ENCODE measurements at regions not wholly inside any gene's neighbourhood (a gene's known extent, or its start where the extent isn't known, plus 50 kb on each side); places are given as distances from the start of the nearest gene placed in this dataset.

GRCh38 chr22:45094825-45095224, 68.9 kb upstream of the NUP50 start:
- DNase-seq (ENCODE audit: low read depth in 2 of 2) = no peak

DNA sequence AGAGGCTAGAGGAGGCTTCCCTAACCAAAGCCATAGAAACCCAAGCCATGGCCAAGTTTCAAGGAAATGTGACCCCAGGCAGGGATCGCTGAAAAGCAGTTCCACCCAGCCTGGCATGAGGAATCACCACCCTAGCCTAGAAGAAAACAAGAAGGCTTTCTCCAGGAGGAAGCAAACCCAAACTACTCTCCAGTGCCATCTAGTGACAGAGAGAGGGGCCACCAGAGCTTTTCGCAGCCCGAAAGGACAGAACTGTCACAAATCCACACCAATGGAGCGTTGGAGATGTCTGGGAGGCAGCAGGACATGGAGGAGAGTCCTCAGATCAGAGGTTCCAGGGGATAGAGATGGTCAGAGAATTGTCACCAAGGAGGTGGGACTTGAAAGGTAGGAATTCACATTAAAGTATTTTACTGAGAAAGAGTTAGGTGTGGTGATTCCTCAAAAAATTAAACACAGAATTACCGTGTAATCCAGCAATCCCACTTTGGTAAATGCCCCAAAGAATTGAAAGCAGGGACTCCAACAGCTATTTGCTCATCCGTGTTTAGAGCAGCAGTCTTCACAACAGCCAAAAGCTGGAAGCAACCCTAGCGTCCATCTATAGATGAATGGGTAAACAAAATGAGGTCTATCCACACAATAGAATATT, 67.3 kb upstream of the NUP50 start:
- DNase-seq (ENCODE audit: low read depth in 2 of 2) = peak; percentile 10 to 47

DNA sequence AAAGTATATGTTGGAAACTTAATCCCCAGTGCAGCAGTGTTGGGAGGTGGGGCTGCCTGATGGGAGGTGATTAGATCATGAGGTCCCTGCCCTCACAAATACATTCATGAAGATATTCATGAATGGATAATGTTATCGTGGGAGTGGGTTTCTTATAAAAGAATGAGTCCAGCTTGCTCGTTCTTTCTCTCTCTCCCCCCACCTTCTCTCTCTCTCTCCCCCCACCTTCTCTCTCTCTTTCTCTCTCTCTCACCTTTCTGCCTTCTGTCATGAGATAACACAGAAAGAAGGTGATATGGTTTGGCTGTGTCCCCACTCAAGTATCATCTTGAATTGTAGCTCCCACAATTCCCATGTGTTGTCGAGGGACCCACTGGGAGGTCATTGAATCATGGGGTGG, 66.7 kb upstream of the NUP50 start:
- DNase-seq (ENCODE audit: low read depth in 2 of 2) = no peak

DNA sequence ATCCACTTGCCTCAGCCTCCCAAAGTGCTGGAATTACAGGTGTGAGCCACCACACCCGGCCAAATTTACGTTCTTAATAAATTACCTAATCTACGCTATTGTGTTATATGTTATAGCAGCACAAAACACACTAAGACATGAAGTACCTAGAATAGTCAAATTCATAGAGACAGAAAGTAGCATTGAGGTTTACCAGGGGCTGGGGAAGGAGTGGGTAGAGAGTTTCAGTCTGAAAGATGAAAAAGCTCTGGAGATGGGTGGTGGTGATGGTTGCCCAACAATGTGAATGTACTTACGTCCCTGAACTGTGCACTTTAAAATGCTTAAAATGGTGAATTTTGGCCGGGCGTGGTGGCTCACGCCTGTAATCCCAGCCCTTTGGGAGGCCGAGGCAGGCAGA, 65.7 kb upstream of the NUP50 start:
- DNase-seq (ENCODE audit: low read depth in 2 of 2) = no peak

GRCh38 chr22:45099961-45100360, 63.8 kb upstream of the NUP50 start:
- DNase-seq (ENCODE audit: low read depth in 2 of 2) = no peak

DNA sequence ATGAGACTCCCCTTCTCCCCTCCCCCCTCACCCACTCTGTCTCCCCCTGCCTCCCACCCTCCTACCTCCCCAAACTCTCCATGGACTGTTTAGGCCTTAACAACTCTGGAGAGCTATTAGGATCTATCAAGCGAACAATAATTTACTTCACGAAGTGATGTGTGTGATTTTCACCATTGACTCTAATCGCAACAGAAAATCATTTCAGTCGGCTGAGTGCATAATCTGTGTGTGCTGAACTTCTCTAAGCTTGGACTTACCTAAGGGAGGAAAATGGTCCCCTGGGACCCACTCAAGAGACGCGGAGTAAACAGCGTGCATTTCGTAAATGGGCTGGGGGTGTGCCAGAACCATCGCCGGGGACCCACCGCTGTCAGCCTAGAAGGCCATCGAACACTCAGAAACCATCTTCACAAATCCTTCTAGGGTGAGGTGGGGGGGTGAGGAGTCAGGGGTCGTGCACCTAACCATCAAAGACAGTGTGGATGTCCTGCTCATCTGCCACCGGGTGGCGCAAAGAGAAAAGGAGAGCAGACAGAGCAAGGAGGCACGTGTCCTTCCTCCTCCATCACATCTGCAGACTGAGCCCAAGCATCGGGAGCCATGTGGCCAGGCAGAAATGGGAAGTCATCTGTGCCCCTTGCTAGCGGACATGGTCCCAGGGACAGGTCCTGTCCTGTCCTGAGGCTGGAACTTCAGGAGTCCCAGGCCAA, 62.1 kb upstream of the NUP50 start:
- peak; percentile 16 to 24 for DNase-seq (ENCODE audit: low read depth in 2 of 2)

DNA sequence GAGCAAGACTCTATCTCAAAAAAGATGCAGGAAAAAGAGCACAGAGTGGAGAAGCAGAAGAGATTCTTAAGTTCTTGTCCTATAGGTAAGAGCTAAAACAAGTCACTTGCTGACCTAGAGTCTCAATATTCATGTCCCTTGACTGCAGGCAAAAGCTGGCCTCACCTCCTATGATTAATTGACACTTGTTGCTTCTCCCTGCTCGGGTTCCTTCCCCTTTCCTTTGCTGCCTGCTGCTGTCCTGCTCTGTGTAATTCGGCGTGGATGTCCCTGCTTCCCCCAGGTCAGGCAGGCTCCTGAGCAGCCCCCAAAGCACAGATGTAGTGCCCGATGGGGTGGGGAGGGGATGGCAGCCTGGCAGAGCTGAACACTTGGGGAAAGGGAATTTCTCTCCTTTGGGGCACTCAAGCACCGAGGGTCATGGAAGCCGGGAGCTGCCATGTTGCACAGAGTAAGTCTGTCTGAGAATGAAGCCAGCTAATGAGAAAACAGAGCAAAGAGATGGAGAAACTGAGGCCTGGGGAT, 60.8 kb upstream of the NUP50 start:
- DNase-seq (ENCODE audit: low read depth in 2 of 2) = no peak

DNA sequence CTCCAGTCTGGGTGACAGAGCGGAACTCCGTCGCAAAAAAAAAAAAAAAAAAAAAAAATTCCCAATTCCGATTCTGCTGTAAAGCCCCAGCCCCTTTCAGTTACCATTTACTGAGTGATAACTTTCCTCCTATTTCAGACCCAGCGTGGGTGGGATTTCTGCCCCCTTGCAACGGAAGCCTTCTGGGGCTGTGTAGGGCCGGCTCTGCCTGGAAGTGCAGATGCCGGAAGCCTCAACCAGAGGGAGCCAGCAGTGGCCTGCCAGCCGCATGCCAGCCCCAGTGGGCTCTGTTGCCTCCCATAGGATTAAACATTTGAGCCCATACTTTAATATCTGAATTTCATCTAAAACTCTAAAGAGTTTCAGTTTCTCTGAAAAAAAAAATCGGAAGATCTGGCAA, 60.0 kb upstream of the NUP50 start:
- DNase-seq (ENCODE audit: low read depth in 2 of 2) = no peak

- no peak for DNase-seq (ENCODE audit: low read depth in 2 of 2)
Observed at GRCh38 chr22:45104313-45104712, 59.4 kb upstream of the NUP50 start.

GRCh38 chr22:45105281-45105702, 58.4 kb upstream of the NUP50 start:
- DNase-seq (ENCODE audit: low read depth in 2 of 2) = no peak

GRCh38 chr22:45107671-45108070, 56.1 kb upstream of the NUP50 start:
- DNase-seq (ENCODE audit: low read depth in 2 of 2) = no peak

DNA sequence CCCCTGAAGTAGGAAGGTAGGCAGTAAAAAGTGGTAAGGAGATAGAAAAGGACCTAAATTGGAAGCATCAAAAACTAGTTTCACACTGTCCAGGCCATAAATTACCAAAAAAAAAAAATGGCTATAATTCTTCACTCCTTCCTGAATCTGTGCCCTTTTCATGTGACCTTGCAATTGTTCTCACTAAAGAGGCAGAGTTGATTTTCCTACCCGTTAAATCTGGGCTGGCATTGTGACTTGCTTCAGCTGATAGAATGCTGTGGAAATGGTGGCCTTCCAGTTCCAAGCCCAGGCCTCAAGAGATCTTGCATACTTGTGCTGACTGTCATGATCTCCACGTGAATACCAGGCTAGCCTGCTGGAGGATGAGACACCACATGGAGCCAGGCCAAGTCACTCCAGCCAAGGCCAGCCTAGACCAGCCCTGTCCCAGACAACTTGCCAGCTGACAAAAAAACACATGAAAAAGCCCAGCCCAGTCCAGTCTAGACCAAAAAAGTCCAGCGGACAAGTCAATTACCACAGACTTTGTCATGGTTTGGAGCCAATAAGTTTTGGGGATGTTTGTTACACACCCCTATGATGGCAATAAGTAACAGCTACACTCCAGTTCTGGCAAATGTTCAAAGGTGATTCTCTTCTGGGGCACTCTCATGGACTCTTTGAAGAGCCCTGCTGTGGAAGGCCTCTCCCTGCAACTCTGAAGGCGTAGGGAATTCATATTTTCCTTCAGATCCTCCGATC, 51.4 kb upstream of the NUP50 start:
- DNase-seq (ENCODE audit: low read depth in 2 of 2) = no peak

All from stimulated activated CD4-positive, alpha-beta T cell treated with anti-CD3 and anti-CD28 coated beads, Interleukin-15, amount 100 ng/mL, for 48 hours (primary cell).